Rectal smooth muscle tissue (tissue), 1 donor: ENCODE measurements at regions not wholly inside any gene's neighbourhood (a gene's known extent, or its start where the extent isn't known, plus 50 kb on each side); places are given as distances from the start of the nearest gene placed in this dataset.
"Not testable (repeated sequence)": the region's sequence is repeated elsewhere in the genome, so short reads cannot be mapped to it uniquely, and the experiment has no call there.

Experiments
- H3K27ac ChIP-seq: one replicate; pipeline ENCODE4 v1.7.0; 2013; ENCODE audit warnings: low read depth, low read length, inconsistent platforms
- H3K27me3 ChIP-seq: one replicate; pipeline ENCODE4 v1.7.0; 2013; ENCODE audit warnings: low read length; ENCODE audit not compliant: control insufficient read depth, insufficient read depth
- H3K36me3 ChIP-seq: one replicate; pipeline ENCODE4 v1.7.0; 2013; ENCODE audit warnings: low read length; ENCODE audit not compliant: control insufficient read depth, insufficient read depth
- H3K4me1 ChIP-seq: one replicate; pipeline ENCODE4 v1.7.0; 2013; ENCODE audit warnings: low read length; ENCODE audit not compliant: control insufficient read depth, insufficient read depth
- H3K4me3 ChIP-seq: one replicate; pipeline ENCODE4 v1.7.0; 2013; ENCODE audit warnings: low read length
- H3K9ac ChIP-seq: one replicate; pipeline ENCODE4 v1.7.0; 2013; ENCODE audit warnings: low read length

- not testable (repeated sequence) for H3K27me3 ChIP-seq, H3K27ac ChIP-seq, H3K36me3 ChIP-seq, H3K4me3 ChIP-seq, H3K9ac ChIP-seq, H3K4me1 ChIP-seq
These were observed 1380.1 kb downstream of the SI start for GRCh38 chr3:163698221-163698620.

GRCh38 chr3:163692494-163692893 lies 1385.8 kb downstream of the SI start:
- H3K36me3 ChIP-seq, result no peaks in the 10 kb centered on the region
- no peak overlapping the region for H3K9ac ChIP-seq
- H3K27me3 ChIP-seq, result no peaks in the 10 kb centered on the region
- no peaks in the 10 kb centered on the region for H3K4me1 ChIP-seq
- H3K27ac ChIP-seq, result no peak overlapping the region
- H3K4me3 ChIP-seq, result no peak overlapping the region

GRCh38 chr3:163684651-163685050 lies 1393.6 kb downstream of the SI start:
- no peak overlapping the region for H3K4me3 ChIP-seq
- H3K27me3 ChIP-seq, result no peaks in the 10 kb centered on the region
- H3K36me3 ChIP-seq, result no peaks in the 10 kb centered on the region
- no peaks in the 10 kb centered on the region for H3K4me1 ChIP-seq
- no peak overlapping the region for H3K9ac ChIP-seq
- H3K27ac ChIP-seq, result no peak overlapping the region

- H3K27me3 ChIP-seq, result no peaks in the 10 kb centered on the region
- no peak overlapping the region for H3K9ac ChIP-seq
- H3K27ac ChIP-seq, result no peak overlapping the region
- H3K36me3 ChIP-seq, result no peaks in the 10 kb centered on the region
- no peaks in the 10 kb centered on the region for H3K4me1 ChIP-seq
- no peak overlapping the region for H3K4me3 ChIP-seq
These were observed 1405.3 kb downstream of the SI start for GRCh38 chr3:163672954-163673353.

DNA sequence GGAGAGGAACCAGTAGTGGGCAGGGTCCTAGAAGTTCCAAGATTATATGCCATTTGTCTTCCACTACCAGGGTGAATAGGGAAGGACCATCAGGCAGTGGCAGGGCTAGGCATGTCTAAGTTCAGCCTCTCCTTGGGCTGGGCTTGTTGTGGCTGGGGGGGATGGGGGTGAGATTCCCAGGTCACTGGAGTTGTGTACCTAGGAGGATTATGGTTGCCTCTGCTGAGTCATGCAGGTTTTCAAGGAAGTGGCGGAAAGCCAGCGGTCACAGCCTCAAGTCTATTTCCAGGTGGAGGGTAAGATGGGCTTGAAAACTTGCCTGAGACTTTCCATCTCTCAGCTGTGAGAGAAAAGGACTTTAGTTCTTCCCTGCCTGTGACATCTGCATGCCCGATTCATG lies 1407.1 kb downstream of the SI start:
- no peaks in the 10 kb centered on the region for H3K36me3 ChIP-seq
- no peak overlapping the region for H3K27ac ChIP-seq
- no peaks in the 10 kb centered on the region for H3K4me1 ChIP-seq
- no peak overlapping the region for H3K4me3 ChIP-seq
- H3K27me3 ChIP-seq, result no peaks in the 10 kb centered on the region
- no peak overlapping the region for H3K9ac ChIP-seq

DNA sequence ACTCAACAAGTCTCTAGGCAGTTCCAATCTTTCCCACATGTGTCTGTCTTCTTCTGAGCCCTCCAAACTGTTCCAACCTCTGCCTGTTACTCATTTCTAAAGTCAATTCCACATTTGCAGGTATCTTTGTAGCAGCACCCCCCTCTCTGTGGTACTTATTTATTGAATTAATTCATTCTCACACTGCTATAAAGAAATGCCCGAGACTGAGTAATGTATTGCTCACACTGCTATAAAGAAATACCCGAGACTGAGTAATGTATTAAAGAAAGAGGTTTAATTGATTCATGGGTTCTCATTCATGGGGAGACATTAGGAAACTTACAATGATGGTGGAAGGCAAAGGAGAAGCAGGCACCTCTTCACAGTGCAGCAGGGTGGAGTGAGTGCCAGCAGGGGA lies 1413.8 kb downstream of the SI start:
- H3K27me3 ChIP-seq, result no peaks in the 10 kb centered on the region
- H3K9ac ChIP-seq, result no peak overlapping the region
- no peaks in the 10 kb centered on the region for H3K4me1 ChIP-seq
- H3K4me3 ChIP-seq, result no peak overlapping the region
- no peak overlapping the region for H3K27ac ChIP-seq
- H3K36me3 ChIP-seq, result no peaks in the 10 kb centered on the region

GRCh38 chr3:163657088-163657487 lies 1421.2 kb downstream of the SI start:
- Histone ChIP-seq H3K4me3 (no peak overlapping the region), H3K9ac (no peak overlapping the region), H3K4me1 (no peaks in the 10 kb centered on the region), H3K27me3 (no peaks in the 10 kb centered on the region), H3K36me3 (no peaks in the 10 kb centered on the region), H3K27ac (no peak overlapping the region)

- no peaks in the 10 kb centered on the region for H3K36me3 ChIP-seq
- no peak overlapping the region for H3K4me3 ChIP-seq
- H3K4me1 ChIP-seq, result no peaks in the 10 kb centered on the region
- H3K9ac ChIP-seq, result no peak overlapping the region
- no peak overlapping the region for H3K27ac ChIP-seq
- H3K27me3 ChIP-seq, result no peaks in the 10 kb centered on the region
These were observed 1423.3 kb downstream of the SI start for GRCh38 chr3:163655021-163655420.

- H3K4me3 ChIP-seq, result no peak overlapping the region
- H3K27ac ChIP-seq, result no peak overlapping the region
- no peaks in the 10 kb centered on the region for H3K4me1 ChIP-seq
- H3K27me3 ChIP-seq, result no peaks in the 10 kb centered on the region
- H3K9ac ChIP-seq, result no peak overlapping the region
- H3K36me3 ChIP-seq, result no peaks in the 10 kb centered on the region
These were observed 1434.1 kb downstream of the SI start for GRCh38 chr3:163644172-163644571.

- Histone ChIP-seq H3K27me3 (no peaks in the 10 kb centered on the region), H3K9ac (no peak overlapping the region), H3K36me3 (no peaks in the 10 kb centered on the region), H3K4me1 (no peaks in the 10 kb centered on the region), H3K4me3 (no peak overlapping the region), H3K27ac (no peak overlapping the region)
These were observed 1445.6 kb downstream of the SI start for GRCh38 chr3:163632722-163633121.

GRCh38 chr3:163626753-163627152 lies 1451.5 kb downstream of the SI start:
- no peak overlapping the region for H3K4me3 ChIP-seq

GRCh38 chr3:163622384-163622783 lies 1455.9 kb downstream of the SI start:
- Histone ChIP-seq H3K9ac (no peak overlapping the region), H3K27ac (no peak overlapping the region), H3K36me3 (no peaks in the 10 kb centered on the region), H3K4me1 (no peaks in the 10 kb centered on the region), H3K27me3 (no peaks in the 10 kb centered on the region), H3K4me3 (no peak overlapping the region)

More at GRCh38 chr3:163626753-163627152, 1451.5 kb downstream of the SI start:
- H3K9ac ChIP-seq, result no peak overlapping the region
- H3K27me3 ChIP-seq, result no peaks in the 10 kb centered on the region
- H3K36me3 ChIP-seq, result no peaks in the 10 kb centered on the region
- H3K27ac ChIP-seq, result no peak overlapping the region
- H3K4me1 ChIP-seq, result no peaks in the 10 kb centered on the region

DNA sequence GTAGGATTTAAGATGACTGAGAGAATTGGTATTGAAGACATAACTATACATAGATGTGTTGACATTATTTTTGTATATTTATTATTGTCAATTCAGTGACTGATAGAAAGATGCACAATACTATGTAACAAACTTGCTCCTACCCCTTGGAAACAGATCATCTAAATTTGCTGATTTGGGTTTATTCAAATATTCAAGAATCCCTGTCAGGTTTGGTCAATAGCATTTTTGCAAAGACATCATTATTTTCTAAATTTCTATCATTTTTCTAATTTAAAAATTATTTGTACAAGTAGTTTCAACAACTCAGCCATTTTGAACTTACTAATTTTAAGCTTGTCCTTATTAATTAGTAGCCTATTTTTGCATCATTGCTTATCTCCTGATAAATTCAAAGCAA lies 1463.4 kb downstream of the SI start:
- H3K9ac ChIP-seq, result no peak overlapping the region
- no peaks in the 10 kb centered on the region for H3K36me3 ChIP-seq
- H3K27me3 ChIP-seq, result no peaks in the 10 kb centered on the region
- no peak overlapping the region for H3K4me3 ChIP-seq
- H3K27ac ChIP-seq, result no peak overlapping the region
- no peaks in the 10 kb centered on the region for H3K4me1 ChIP-seq
